IMR-90 (cell line): ENCODE measurements at regions not wholly inside any gene's neighbourhood (a gene's known extent, or its start where the extent isn't known, plus 50 kb on each side); places are given as distances from the start of the nearest gene placed in this dataset.
"Not testable (repeated sequence)": the region's sequence is repeated elsewhere in the genome, so short reads cannot be mapped to it uniquely, and the experiment has no call there.

Source experiments
- CHD1 ChIP-seq: IDR thresholded peaks from 2 replicates; pipeline ENCODE4 v1.6.1; 2012; ENCODE audit warnings: low read depth, low read length, improper control_type of control experiment
- CTCF ChIP-seq: conservative IDR thresholded peaks from 2 replicates; pipeline ENCODE4 v1.5.1; 2012; ENCODE audit warnings: mild to moderate bottlenecking, low read depth, low read length, improper control_type of control experiment
- FOS ChIP-seq: fragments of 150-350 bp; IDR thresholded peaks from 2 replicates; pipeline ENCODE4 v1.6.1; 2016; ENCODE audit warnings: low read depth, low read length
- MAFK ChIP-seq: IDR thresholded peaks from 2 replicates; pipeline ENCODE4 v1.6.1; 2012; ENCODE audit warnings: low read depth, low read length, improper control_type of control experiment
- MAZ ChIP-seq: IDR thresholded peaks from 2 replicates; pipeline ENCODE4 v1.6.1; 2012; ENCODE audit warnings: low read depth, mild to moderate bottlenecking, low read length, improper control_type of control experiment, moderate library complexity, borderline replicate concordance
- MXI1 ChIP-seq: IDR thresholded peaks from 2 replicates; pipeline ENCODE4 v1.6.1; 2012; ENCODE audit warnings: low read depth, mild to moderate bottlenecking, low read length, moderate library complexity, borderline replicate concordance
- NFE2L2 ChIP-seq: fragments of 150-350 bp; IDR thresholded peaks from 2 replicates; pipeline ENCODE4 v1.6.1; 2016; ENCODE audit warnings: low read depth, mild to moderate bottlenecking, low read length
- POLR2A ChIP-seq: IDR thresholded peaks from 2 replicates; pipeline ENCODE4 v1.6.1; 2012; ENCODE audit warnings: mild to moderate bottlenecking, low read depth, low read length
- RAD21 ChIP-seq: IDR thresholded peaks from 2 replicates; pipeline ENCODE4 v1.6.1; 2012; ENCODE audit warnings: low read length, improper control_type of control experiment
- RCOR1 ChIP-seq: IDR thresholded peaks from 2 replicates; pipeline ENCODE4 v1.6.1; 2012; ENCODE audit warnings: mild to moderate bottlenecking, low read length, improper control_type of control experiment; ENCODE audit not compliant: insufficient replicate concordance
- RFX5 ChIP-seq: IDR thresholded peaks from 2 replicates; pipeline ENCODE4 v1.8.0; 2012; ENCODE audit warnings: low read depth, mild to moderate bottlenecking, low read length, moderate library complexity
- SMC3 ChIP-seq: fragments of 150-350 bp; IDR thresholded peaks from 2 replicates; pipeline ENCODE4 v1.6.1; 2016; ENCODE audit warnings: low read depth, mild to moderate bottlenecking, antibody characterized with exemption, low read length, moderate library complexity
- TF ChIP-seq, protein P1 (sequence below): fragments of 150-350 bp; IDR thresholded peaks from 2 replicates; pipeline ENCODE4 v1.6.1; 2017; ENCODE audit warnings: mild to moderate bottlenecking, antibody characterized with exemption, low read length, low read depth

DNA sequence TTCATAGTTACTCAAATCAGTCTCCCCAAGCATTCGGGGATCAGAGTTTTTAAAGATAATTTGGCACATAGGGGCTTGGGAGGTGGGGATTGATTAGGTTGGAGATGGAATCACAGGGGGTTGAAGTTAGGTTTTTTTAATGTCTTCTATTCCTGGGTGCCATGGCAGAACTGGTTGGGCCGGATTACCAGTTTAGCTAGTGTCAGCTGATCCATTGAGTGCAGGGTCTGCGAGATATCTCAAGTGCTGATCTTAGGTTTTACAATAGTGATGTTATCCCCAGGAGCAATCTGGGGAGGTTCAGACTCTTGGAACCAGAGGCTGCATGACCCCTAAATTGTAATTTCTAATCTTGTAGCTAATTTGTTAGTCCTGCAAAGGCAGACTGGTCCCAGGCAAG is 163.5 kb upstream of the ATP10A start:
- TF ChIP-seq CTCF, MAFK, POLR2A, MAZ, RAD21, SMC3, MXI1, RFX5, FOS, RCOR1, CHD1, NFE2L2: not testable (repeated sequence)
- TF ChIP-seq, protein P1, sequence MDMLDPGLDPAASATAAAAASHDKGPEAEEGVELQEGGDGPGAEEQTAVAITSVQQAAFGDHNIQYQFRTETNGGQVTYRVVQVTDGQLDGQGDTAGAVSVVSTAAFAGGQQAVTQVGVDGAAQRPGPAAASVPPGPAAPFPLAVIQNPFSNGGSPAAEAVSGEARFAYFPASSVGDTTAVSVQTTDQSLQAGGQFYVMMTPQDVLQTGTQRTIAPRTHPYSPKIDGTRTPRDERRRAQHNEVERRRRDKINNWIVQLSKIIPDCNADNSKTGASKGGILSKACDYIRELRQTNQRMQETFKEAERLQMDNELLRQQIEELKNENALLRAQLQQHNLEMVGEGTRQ, result not testable (repeated sequence)
